DOHH2 (cell line): ENCODE measurements at regions not wholly inside any gene's neighbourhood (a gene's known extent, or its start where the extent isn't known, plus 50 kb on each side); places are given as distances from the start of the nearest gene placed in this dataset.

Experiments
- H3F3A ChIP-seq: fragments of 200-600 bp; sonication (generic), shearing (Covaris generic); 2 replicates; pipeline ENCODE4 v1.6.0; 2016; ENCODE audit warnings: antibody characterized with exemption, mild to moderate bottlenecking; ENCODE audit not compliant: control insufficient read depth, insufficient read depth
- H3K27ac ChIP-seq: fragments of 200-600 bp; sonication (generic); 2 replicates; pipeline ENCODE4 v1.5.1; 2014; ENCODE audit warnings: low read depth, mild to moderate bottlenecking, low read length, moderate library complexity
- H3K27me3 ChIP-seq: fragments of 200-600 bp; sonication (generic); 2 replicates; pipeline ENCODE4 v1.6.1; 2014; ENCODE audit warnings: mild to moderate bottlenecking, low read length, mixed read lengths; ENCODE audit not compliant: control insufficient read depth
- H3K36me3 ChIP-seq: fragments of 200-600 bp; sonication (generic); 2 replicates; pipeline ENCODE4 v1.6.1; 2014; ENCODE audit warnings: mild to moderate bottlenecking, low read length, moderate library complexity, mixed read lengths; ENCODE audit not compliant: control insufficient read depth
- H3K4me1 ChIP-seq: fragments of 200-600 bp; sonication (generic); 2 replicates; pipeline ENCODE4 v1.6.1; 2014; ENCODE audit warnings: mild to moderate bottlenecking, low read length, mixed read lengths; ENCODE audit not compliant: control insufficient read depth
- H3K4me2 ChIP-seq: fragments of 200-600 bp; sonication (generic); 2 replicates; pipeline ENCODE4 v1.6.0; 2014; ENCODE audit warnings: mild to moderate bottlenecking, low read length, moderate library complexity
- H3K4me3 ChIP-seq: fragments of 200-600 bp; sonication (generic); 2 replicates; pipeline ENCODE4 v1.5.1; 2014; ENCODE audit warnings: mild to moderate bottlenecking, low read length, mixed read lengths
- H3K79me2 ChIP-seq: fragments of 200-600 bp; sonication (generic); 2 replicates; pipeline ENCODE4 v1.6.1; 2014; ENCODE audit warnings: mild to moderate bottlenecking, low read length, mixed read lengths; ENCODE audit not compliant: control insufficient read depth
- H3K9me2 ChIP-seq: fragments of 200-600 bp; sonication (generic); replicated peaks from 2 replicates; pipeline ENCODE4 v1.6.1; 2014; ENCODE audit warnings: mild to moderate bottlenecking, low read length, mixed read lengths; ENCODE audit not compliant: control insufficient read depth
- H3K9me3 ChIP-seq: fragments of 200-600 bp; sonication (generic); 2 replicates; pipeline ENCODE4 v1.6.1; 2014; ENCODE audit warnings: antibody characterized with exemption, low read length, mixed read lengths; ENCODE audit not compliant: control insufficient read depth, insufficient read depth
- H4K20me1 ChIP-seq: fragments of 200-600 bp; sonication (generic); 2 replicates; pipeline ENCODE4 v1.6.0; 2014; ENCODE audit warnings: low read depth, mild to moderate bottlenecking, antibody characterized with exemption, low read length, moderate library complexity; ENCODE audit not compliant: control insufficient read depth, insufficient read depth
- CTCF ChIP-seq: fragments of 200-600 bp; sonication (generic); IDR thresholded peaks from one replicate; pipeline ENCODE4 v1.5.1; 2014; ENCODE audit warnings: antibody characterized with exemption, mild to moderate bottlenecking, low read depth, low read length; ENCODE audit not compliant: poor library complexity, severe bottlenecking
- EZH2phosphoT487 ChIP-seq: fragments of 200-600 bp; sonication (generic); IDR thresholded peaks from 2 replicates; pipeline ENCODE4 v1.6.1; 2017; ENCODE audit warnings: borderline replicate concordance, mild to moderate bottlenecking, antibody characterized with exemption, low read length, moderate library complexity, mixed read lengths

DNA sequence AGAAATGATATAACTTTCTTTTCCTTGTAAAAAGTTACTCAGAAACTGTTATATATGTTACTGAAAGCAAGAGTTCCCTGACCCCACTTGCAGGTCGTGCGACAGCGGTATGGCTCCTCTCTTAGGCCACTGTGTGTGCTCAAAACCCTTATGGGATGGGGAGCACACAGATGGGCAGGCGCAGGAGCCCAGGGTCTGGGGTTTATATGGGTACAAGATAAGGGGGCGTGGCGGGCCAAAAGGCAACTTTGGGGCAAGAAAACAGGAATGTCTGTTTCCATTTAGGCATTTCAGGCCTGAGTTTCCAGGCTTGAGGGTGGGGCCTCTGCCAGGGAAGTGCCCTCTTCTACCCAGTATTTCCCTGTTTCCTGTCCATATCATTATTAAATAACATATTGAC, 736.5 kb downstream of the VGLL3 start:
- Histone ChIP-seq H3K4me1 (no peaks in the 10 kb centered on the region), H3K4me2 (no peak overlapping the region), H3K36me3 (no peaks in the 10 kb centered on the region), H3K4me3 (no peak overlapping the region), H3K9me3 (no peaks in the 10 kb centered on the region), H3K79me2 (no peaks in the 10 kb centered on the region), H3F3A (no peaks in the 10 kb centered on the region), H4K20me1 (no peaks in the 10 kb centered on the region), H3K27me3 (no peaks in the 10 kb centered on the region), H3K9me2 (no peaks in the 10 kb centered on the region), H3K27ac (no peak overlapping the region)
- no peak for TF ChIP-seq EZH2phosphoT487
- TF ChIP-seq CTCF: no peak

DNA sequence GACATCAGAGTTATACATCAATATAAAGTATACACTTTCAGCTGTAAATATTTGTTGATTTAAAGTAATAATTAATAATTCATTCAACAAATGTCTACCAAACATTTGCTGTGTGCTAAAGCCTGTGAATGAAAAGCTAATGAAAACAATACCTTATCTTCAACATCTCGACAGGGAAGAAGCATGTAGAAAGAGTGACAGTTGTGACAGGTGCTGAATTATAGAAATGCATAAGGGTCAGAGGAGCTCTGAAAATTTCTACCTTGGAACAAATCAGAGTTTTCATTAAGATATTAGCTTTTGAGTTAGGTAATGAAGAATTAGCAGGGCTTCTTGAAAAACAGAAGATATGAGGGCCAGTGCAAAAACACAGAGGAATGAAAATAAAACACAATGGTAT, 739.2 kb downstream of the VGLL3 start:
- Histone ChIP-seq H3K9me2 (no peaks in the 10 kb centered on the region), H3K4me2 (no peak overlapping the region), H3K9me3 (no peaks in the 10 kb centered on the region), H4K20me1 (no peaks in the 10 kb centered on the region), H3K4me1 (no peaks in the 10 kb centered on the region), H3K36me3 (no peaks in the 10 kb centered on the region), H3K27ac (no peak overlapping the region), H3K79me2 (no peaks in the 10 kb centered on the region), H3F3A (no peaks in the 10 kb centered on the region), H3K4me3 (no peak overlapping the region), H3K27me3 (no peaks in the 10 kb centered on the region)
- no peak for TF ChIP-seq CTCF
- TF ChIP-seq EZH2phosphoT487: no peak

GRCh38 chr3:86249833-86250232, 741.1 kb downstream of the VGLL3 start:
- Histone ChIP-seq H3K4me1 (no peaks in the 10 kb centered on the region), H3K27me3 (no peaks in the 10 kb centered on the region), H3F3A (no peaks in the 10 kb centered on the region), H3K4me2 (no peak overlapping the region), H3K4me3 (no peak overlapping the region), H3K79me2 (no peaks in the 10 kb centered on the region), H3K9me2 (no peaks in the 10 kb centered on the region), H4K20me1 (no peaks in the 10 kb centered on the region), H3K36me3 (no peaks in the 10 kb centered on the region), H3K9me3 (no peaks in the 10 kb centered on the region), H3K27ac (no peak overlapping the region)
- TF ChIP-seq CTCF (no peak), EZH2phosphoT487 (no peak)

DNA sequence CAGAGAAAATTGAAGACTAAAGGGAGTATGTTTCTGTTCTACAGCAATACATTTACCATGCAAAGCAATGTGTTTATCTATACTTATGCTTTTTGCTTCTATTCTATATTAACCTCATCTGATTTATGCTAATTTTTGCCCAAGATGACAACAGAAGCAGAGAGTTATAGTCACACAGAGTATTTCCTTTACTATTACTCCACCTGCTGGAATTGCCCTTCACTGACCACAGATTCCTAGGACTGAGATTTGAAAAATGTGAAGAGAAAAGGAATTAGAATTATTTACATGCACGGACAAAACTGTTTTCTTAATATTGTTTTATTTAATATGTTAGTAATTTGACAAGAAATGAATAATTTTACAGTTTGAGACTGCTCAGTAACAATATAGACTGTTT, 745.6 kb downstream of the VGLL3 start:
- H3K79me2 ChIP-seq: no peaks in the 10 kb centered on the region
- no peaks in the 10 kb centered on the region for H3K27me3 ChIP-seq
- no peaks in the 10 kb centered on the region for H3K4me1 ChIP-seq
- no peaks in the 10 kb centered on the region for H3K36me3 ChIP-seq
- TF ChIP-seq EZH2phosphoT487: no peak
- no peaks in the 10 kb centered on the region for H4K20me1 ChIP-seq
- H3K27ac ChIP-seq: no peak overlapping the region
- H3K9me2 ChIP-seq: no peaks in the 10 kb centered on the region
- no peaks in the 10 kb centered on the region for H3F3A ChIP-seq
- H3K4me3 ChIP-seq: no peak overlapping the region
- H3K9me3 ChIP-seq: no peaks in the 10 kb centered on the region
- H3K4me2 ChIP-seq: no peak overlapping the region
